Right lobe of liver (tissue), 6 donors: ENCODE measurements at regions not wholly inside any gene's neighbourhood (a gene's known extent, or its start where the extent isn't known, plus 50 kb on each side); places are given as distances from the start of the nearest gene placed in this dataset.

Experiments
- ATAC-seq, 4 donors: fragments of 200-7000 bp; cut with Tn5 transposase; one replicate each; pipeline ENCODE4 v1.9.1; 2020; ENCODE audit warnings: mild to moderate bottlenecking in 4 of 4, moderate library complexity in 4 of 4
- DNase-seq, 3 donors: peaks; one replicate each; pipeline ENCODE4 v3.0.0-alpha.2; 2020
- H3K27ac ChIP-seq, 3 donors: fragments of 200-600 bp; one replicate each; pipeline ENCODE4 v1.8.0; 2022
- H3K27me3 ChIP-seq, 2 donors: fragments of 200-600 bp; one replicate each; pipeline ENCODE4 v1.8.0; 2022
- H3K36me3 ChIP-seq, 4 donors: fragments of 200-600 bp; sonication (generic) in 1 of 4; one replicate each; pipeline versions ENCODE4 v1.5.1 to v1.8.0; 2017 to 2022; ENCODE audit warnings: control low read depth in 1 of 4
- H3K4me1 ChIP-seq, 4 donors: fragments of 200-600 bp; sonication (generic) in 1 of 4; one replicate each; pipeline versions ENCODE4 v1.5.1 to v1.8.0; 2017 to 2022; ENCODE audit warnings: control low read depth in 1 of 4
- H3K4me3 ChIP-seq, 3 donors: fragments of 200-600 bp; one replicate each; pipeline ENCODE4 v1.8.0; 2022
- H3K9me3 ChIP-seq, 4 donors: fragments of 200-600 bp; sonication (generic) in 1 of 4; one replicate each; pipeline versions ENCODE4 v1.5.1 to v1.8.0; 2017 to 2022; ENCODE audit warnings: control low read depth in 1 of 4
- CTCF ChIP-seq, 4 donors: fragments of 200-600 bp in 3 of 4; fragments of 450-650 bp in 1 of 4; IDR thresholded peaks; one replicate each; pipeline versions ENCODE4 v1.5.1 to v1.8.0; 2016 to 2022; ENCODE audit warnings: antibody characterized with exemption in 4 of 4, mild to moderate bottlenecking in 2 of 4
- POLR2A ChIP-seq: fragments of 450-650 bp; IDR thresholded peaks from one replicate; pipeline ENCODE4 v1.6.1; 2017; ENCODE audit warnings: antibody characterized with exemption, mild to moderate bottlenecking
- WGBS: methylation state at CpG from one replicate; pipeline ENCODE4 v1.1.6; 2018; ENCODE audit warnings: low coverage, low lambda C conversion rate; ENCODE audit not compliant: insufficient coverage; ENCODE audit errors: missing lambda C conversion rate; 5-methylcytosine and 5-hydroxymethylcytosine counted together
- intact Hi-C, 2 donors: fragments of 100-400 bp; cut with DNase I; formaldehyde crosslinking; loops; one replicate each; pipeline versions ENCODE4 v1.11.2 to v1.14.1; 2022
- donor health status: DM: no; HTN: yes; CAD: no.
- donor health status: DM: no; HTN: no; CAD: no.
- donor health status: DM: no; HTN: no; CAD: no.
- donor health status: DM: no; HTN: yes; CAD: no.
- donor health status: DM: no; HTN: yes; CAD: no.

GRCh38 chr9:18365651-18366050 lies 108.3 kb upstream of the ADAMTSL1 start:
- no peak for ATAC-seq
- H3K27ac ChIP-seq = no peak overlapping the region
- TF ChIP-seq CTCF (IDR thresholded peaks at IDR 0.05) (no peak), POLR2A (no peak)

GRCh38 chr9:18366184-18366583 lies 107.8 kb upstream of the ADAMTSL1 start:
- WGBS = 34% methylated on average over 3 of the region's 3 CpGs
- intact Hi-C loops = no loop called here
- TF ChIP-seq POLR2A (no peak), CTCF (IDR thresholded peaks at IDR 0.05) (no peak)
- no peaks in the 10 kb centered on the region for H3K4me1 ChIP-seq
- ATAC-seq = no peak
- H3K27me3 ChIP-seq = no peaks in the 10 kb centered on the region
- H3K4me3 ChIP-seq = no peak overlapping the region
- DNase-seq = no peak
- H3K9me3 ChIP-seq = no peaks in the 10 kb centered on the region
- H3K36me3 ChIP-seq = no peaks in the 10 kb centered on the region
- no peak overlapping the region for H3K27ac ChIP-seq

More at GRCh38 chr9:18365651-18366050, 108.3 kb upstream of the ADAMTSL1 start:
- DNase-seq = no peak
- Histone ChIP-seq H3K4me3 (no peak overlapping the region), H3K9me3 (no peaks in the 10 kb centered on the region), H3K36me3 (no peaks in the 10 kb centered on the region), H3K4me1 (no peaks in the 10 kb centered on the region), H3K27me3 (no peaks in the 10 kb centered on the region)
- WGBS = 57% methylated on average over 5 of the region's 6 CpGs
- intact Hi-C loops = no loop called here

- Histone ChIP-seq H3K9me3 (no peaks in the 10 kb centered on the region), H3K27me3 (no peaks in the 10 kb centered on the region), H3K36me3 (no peaks in the 10 kb centered on the region), H3K4me3 (no peak overlapping the region), H3K27ac (no peak overlapping the region), H3K4me1 (no peaks in the 10 kb centered on the region)
- no peak for ATAC-seq
- intact Hi-C loops = no loop called here
- DNase-seq = no peak
- 70% methylated on average over 4 of the region's 4 CpGs for WGBS
- no peak for TF ChIP-seq CTCF (IDR thresholded peaks at IDR 0.05)
- TF ChIP-seq POLR2A = no peak
These were observed 105.7 kb upstream of the ADAMTSL1 start for GRCh38 chr9:18368206-18368605.

- intact Hi-C loops = no loop called here
- ATAC-seq = no peak
- no peaks in the 10 kb centered on the region for H3K4me1 ChIP-seq
- H3K9me3 ChIP-seq = no peaks in the 10 kb centered on the region
- H3K27me3 ChIP-seq = no peaks in the 10 kb centered on the region
- DNase-seq = no peak
- no peak overlapping the region for H3K4me3 ChIP-seq
- H3K27ac ChIP-seq = no peak overlapping the region
- TF ChIP-seq CTCF (IDR thresholded peaks at IDR 0.05) = no peak
- TF ChIP-seq POLR2A = no peak
- no peaks in the 10 kb centered on the region for H3K36me3 ChIP-seq
These were observed 102.8 kb upstream of the ADAMTSL1 start for GRCh38 chr9:18371141-18371540.

- WGBS = 21% methylated on average over 3 of the region's 3 CpGs
- Histone ChIP-seq H3K27ac (no peak overlapping the region), H3K4me1 (no peaks in the 10 kb centered on the region), H3K9me3 (no peaks in the 10 kb centered on the region), H3K4me3 (no peak overlapping the region), H3K27me3 (no peaks in the 10 kb centered on the region), H3K36me3 (no peaks in the 10 kb centered on the region)
- ATAC-seq = no peak
- intact Hi-C loops = no loop called here
- no peak for DNase-seq
- TF ChIP-seq POLR2A = no peak
- TF ChIP-seq CTCF (IDR thresholded peaks at IDR 0.05) = no peak
These were observed 102.3 kb upstream of the ADAMTSL1 start for GRCh38 chr9:18371621-18372020.
